ENCODE measurements at regions not wholly inside any gene's neighbourhood (a gene's known extent, or its start where the extent isn't known, plus 50 kb on each side); places are given as distances from the start of the nearest gene placed in this dataset.

DNA sequence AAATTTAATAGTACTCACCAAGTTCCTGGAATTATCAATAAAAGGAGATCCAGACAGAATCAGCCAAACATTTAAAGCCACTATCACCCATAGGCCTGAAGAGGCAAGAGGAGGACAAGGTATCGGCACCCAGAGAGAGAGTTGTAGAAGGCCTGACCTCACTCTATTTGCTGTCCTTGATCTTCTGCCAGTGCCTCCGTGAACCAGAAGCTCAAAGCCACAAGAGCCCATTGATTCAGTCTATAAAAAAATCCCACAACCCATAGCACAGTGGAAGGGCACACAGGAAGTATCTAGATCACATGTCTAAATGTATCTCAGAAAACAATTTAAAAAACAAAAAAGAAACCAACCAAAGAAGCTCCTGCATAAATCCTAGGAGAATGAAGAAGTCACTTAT, 68.6 kb upstream of the FAM174B start:
- TF ChIP-seq BACH2 (CRISPR knock-in tag; IDR thresholded peaks at IDR 0.05; ENCODE audit: borderline replicate concordance) (no peak), ZNF8 (CRISPR knock-in tag; IDR thresholded peaks at IDR 0.05) (no peak), ZNF565 (CRISPR knock-in tag; conservative IDR thresholded peaks at IDR 0.05; ENCODE audit: low read depth) (no peak), ISL1 (CRISPR knock-in tag; IDR thresholded peaks at IDR 0.05) (no peak), TOX (CRISPR knock-in tag; IDR thresholded peaks at IDR 0.05; ENCODE audit: borderline replicate concordance) (no peak), RARB (CRISPR knock-in tag; IDR thresholded peaks at IDR 0.05) (no peak), ZFP30 (CRISPR knock-in tag; IDR thresholded peaks at IDR 0.05) (no peak), CREB5 (CRISPR knock-in tag; IDR thresholded peaks at IDR 0.05; ENCODE audit: low read depth) (no peak), ESRRG (CRISPR knock-in tag; IDR thresholded peaks at IDR 0.05) (no peak), OSR1 (CRISPR knock-in tag; IDR thresholded peaks at IDR 0.05) (no peak), CSDC2 (CRISPR knock-in tag; IDR thresholded peaks at IDR 0.05) (no peak), TCF4 (CRISPR knock-in tag; IDR thresholded peaks at IDR 0.05; ENCODE audit: borderline replicate concordance) (no peak), ZC3H10 (CRISPR knock-in tag; IDR thresholded peaks at IDR 0.05) (no peak), ZNF70 (CRISPR knock-in tag; IDR thresholded peaks at IDR 0.05) (no peak), SNAI2 (CRISPR knock-in tag; IDR thresholded peaks at IDR 0.05) (no peak)
- TF ChIP-seq, protein P1, sequence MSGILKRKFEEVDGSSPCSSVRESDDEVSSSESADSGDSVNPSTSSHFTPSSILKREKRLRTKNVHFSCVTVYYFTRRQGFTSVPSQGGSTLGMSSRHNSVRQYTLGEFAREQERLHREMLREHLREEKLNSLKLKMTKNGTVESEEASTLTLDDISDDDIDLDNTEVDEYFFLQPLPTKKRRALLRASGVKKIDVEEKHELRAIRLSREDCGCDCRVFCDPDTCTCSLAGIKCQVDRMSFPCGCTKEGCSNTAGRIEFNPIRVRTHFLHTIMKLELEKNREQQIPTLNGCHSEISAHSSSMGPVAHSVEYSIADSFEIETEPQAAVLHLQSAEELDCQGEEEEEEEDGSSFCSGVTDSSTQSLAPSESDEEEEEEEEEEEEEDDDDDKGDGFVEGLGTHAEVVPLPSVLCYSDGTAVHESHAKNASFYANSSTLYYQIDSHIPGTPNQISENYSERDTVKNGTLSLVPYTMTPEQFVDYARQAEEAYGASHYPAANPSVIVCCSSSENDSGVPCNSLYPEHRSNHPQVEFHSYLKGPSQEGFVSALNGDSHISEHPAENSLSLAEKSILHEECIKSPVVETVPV (CRISPR knock-in tag; IDR thresholded peaks at IDR 0.05): no peak
- no peak for ATAC-seq

- TF ChIP-seq TSHZ2 (CRISPR knock-in tag; IDR thresholded peaks at IDR 0.05) (no peak), TCF4 (CRISPR knock-in tag; IDR thresholded peaks at IDR 0.05; ENCODE audit: borderline replicate concordance) (no peak), ZNF565 (CRISPR knock-in tag; conservative IDR thresholded peaks at IDR 0.05; ENCODE audit: low read depth) (no peak), ARNTL (CRISPR knock-in tag; IDR thresholded peaks at IDR 0.05; ENCODE audit: borderline replicate concordance, low read depth) (no peak), SNAI2 (CRISPR knock-in tag; IDR thresholded peaks at IDR 0.05) (no peak), ISL1 (CRISPR knock-in tag; IDR thresholded peaks at IDR 0.05) (no peak), ESRRG (CRISPR knock-in tag; IDR thresholded peaks at IDR 0.05) (no peak), CSDC2 (CRISPR knock-in tag; IDR thresholded peaks at IDR 0.05) (no peak), BACH2 (CRISPR knock-in tag; IDR thresholded peaks at IDR 0.05; ENCODE audit: borderline replicate concordance) (no peak), CREB5 (CRISPR knock-in tag; IDR thresholded peaks at IDR 0.05; ENCODE audit: low read depth) (no peak), GLIS3 (CRISPR knock-in tag; IDR thresholded peaks at IDR 0.05) (no peak), ZNF70 (CRISPR knock-in tag; IDR thresholded peaks at IDR 0.05) (no peak), ZFP3 (CRISPR knock-in tag; IDR thresholded peaks at IDR 0.05) (no peak), OSR1 (CRISPR knock-in tag; IDR thresholded peaks at IDR 0.05) (no peak), PPARA (CRISPR knock-in tag; IDR thresholded peaks at IDR 0.05; ENCODE audit: borderline replicate concordance) (no peak), TOX (CRISPR knock-in tag; IDR thresholded peaks at IDR 0.05; ENCODE audit: borderline replicate concordance) (no peak), ZC3H10 (CRISPR knock-in tag; IDR thresholded peaks at IDR 0.05) (no peak)
- TF ChIP-seq, protein P1 (CRISPR knock-in tag; IDR thresholded peaks at IDR 0.05): no peak
- no peak for ATAC-seq
Observed at GRCh38 chr15:92725171-92725570, 69.6 kb upstream of the FAM174B start.

- no peak for TF ChIP-seq ZNF565 (CRISPR knock-in tag; conservative IDR thresholded peaks at IDR 0.05; ENCODE audit: low read depth)
- TF ChIP-seq ZFP30 (CRISPR knock-in tag; IDR thresholded peaks at IDR 0.05): no peak
- TF ChIP-seq SNAI2 (CRISPR knock-in tag; IDR thresholded peaks at IDR 0.05): no peak
- no peak for TF ChIP-seq GLIS3 (CRISPR knock-in tag; IDR thresholded peaks at IDR 0.05)
- TF ChIP-seq TOX (CRISPR knock-in tag; IDR thresholded peaks at IDR 0.05; ENCODE audit: borderline replicate concordance): no peak
- no peak for TF ChIP-seq TSHZ2 (CRISPR knock-in tag; IDR thresholded peaks at IDR 0.05)
- TF ChIP-seq ISL1 (CRISPR knock-in tag; IDR thresholded peaks at IDR 0.05): no peak
- no peak for TF ChIP-seq ESRRG (CRISPR knock-in tag; IDR thresholded peaks at IDR 0.05)
- TF ChIP-seq ZC3H10 (CRISPR knock-in tag; IDR thresholded peaks at IDR 0.05): no peak
- TF ChIP-seq TCF4 (CRISPR knock-in tag; IDR thresholded peaks at IDR 0.05; ENCODE audit: borderline replicate concordance): no peak
- no peak for TF ChIP-seq ZFP3 (CRISPR knock-in tag; IDR thresholded peaks at IDR 0.05)
- TF ChIP-seq, protein P2, sequence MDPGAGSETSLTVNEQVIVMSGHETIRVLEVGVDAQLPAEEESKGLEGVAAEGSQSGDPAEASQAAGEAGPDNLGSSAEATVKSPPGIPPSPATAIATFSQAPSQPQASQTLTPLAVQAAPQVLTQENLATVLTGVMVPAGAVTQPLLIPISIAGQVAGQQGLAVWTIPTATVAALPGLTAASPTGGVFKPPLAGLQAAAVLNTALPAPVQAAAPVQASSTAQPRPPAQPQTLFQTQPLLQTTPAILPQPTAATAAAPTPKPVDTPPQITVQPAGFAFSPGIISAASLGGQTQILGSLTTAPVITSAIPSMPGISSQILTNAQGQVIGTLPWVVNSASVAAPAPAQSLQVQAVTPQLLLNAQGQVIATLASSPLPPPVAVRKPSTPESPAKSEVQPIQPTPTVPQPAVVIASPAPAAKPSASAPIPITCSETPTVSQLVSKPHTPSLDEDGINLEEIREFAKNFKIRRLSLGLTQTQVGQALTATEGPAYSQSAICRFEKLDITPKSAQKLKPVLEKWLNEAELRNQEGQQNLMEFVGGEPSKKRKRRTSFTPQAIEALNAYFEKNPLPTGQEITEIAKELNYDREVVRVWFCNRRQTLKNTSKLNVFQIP (CRISPR knock-in tag; IDR thresholded peaks at IDR 0.05; ENCODE audit: borderline replicate concordance, low read depth): no peak
- no peak for ATAC-seq
Observed at GRCh38 chr15:92728266-92728665, 72.7 kb upstream of the FAM174B start.

All from SK-N-SH treated with all-trans-retinoic acid at 6 μM for 48 hours (cell line).